Vagina (tissue), 2 donors: ENCODE measurements at regions not wholly inside any gene's neighbourhood (a gene's known extent, or its start where the extent isn't known, plus 50 kb on each side); places are given as distances from the start of the nearest gene placed in this dataset.

Experiments used
- DNase-seq, 2 donors: peaks; one replicate each; pipeline ENCODE4 v3.0.0-alpha.2; 2017; ENCODE audit errors: extremely low spot score in 2 of 2
- H3K27ac ChIP-seq: fragments of 200-600 bp; sonication (generic); one replicate; pipeline ENCODE4 v1.5.1; 2019
- H3K27me3 ChIP-seq: fragments of 200-600 bp; sonication (generic); one replicate; pipeline ENCODE4 v1.5.1; 2019
- H3K36me3 ChIP-seq, 2 donors: fragments of 200-600 bp; sonication (generic); one replicate each; pipeline ENCODE4 v1.5.1; 2017 to 2019
- H3K4me1 ChIP-seq: fragments of 200-600 bp; sonication (generic); one replicate; pipeline ENCODE4 v1.5.1; 2019
- H3K4me3 ChIP-seq, 2 donors: fragments of 200-600 bp; sonication (generic); 1 replicate in 1 of 2; 2 replicates in 1 of 2; pipeline ENCODE4 v1.5.1; 2016 to 2019
- H3K9me3 ChIP-seq: fragments of 200-600 bp; sonication (generic); one replicate; pipeline ENCODE4 v1.5.1; 2019
- POLR2A ChIP-seq, 2 donors: fragments of 450-650 bp; IDR thresholded peaks; one replicate each; pipeline ENCODE4 v1.6.1; 2017; ENCODE audit warnings: antibody characterized with exemption in 2 of 2, mild to moderate bottlenecking in 2 of 2, moderate library complexity in 2 of 2
- POLR2AphosphoS5 ChIP-seq, 2 donors: sonication (generic); formaldehyde crosslinking; IDR thresholded peaks; one replicate each; pipeline ENCODE4 v1.9.0; 2017; ENCODE audit warnings: antibody characterized with exemption in 2 of 2, mild to moderate bottlenecking in 2 of 2, low read depth in 1 of 2; ENCODE audit not compliant: insufficient read depth in 1 of 2
- intact Hi-C: fragments of 100-400 bp; cut with DNase I; formaldehyde crosslinking; loops from one replicate; pipeline ENCODE4 v1.15.1; 2023
- TF ChIP-seq, protein P1 (sequence below), 3 experiments: fragments of 450-650 bp in 2 of 3; fragments of 200-600 bp in 1 of 3; sonication (generic) in 1 of 3; IDR thresholded peaks; one replicate each; pipeline ENCODE4 v1.5.1; 2017 to 2019; ENCODE audit warnings: antibody characterized with exemption in 3 of 3, mild to moderate bottlenecking in 2 of 3, moderate library complexity in 2 of 3

DNA sequence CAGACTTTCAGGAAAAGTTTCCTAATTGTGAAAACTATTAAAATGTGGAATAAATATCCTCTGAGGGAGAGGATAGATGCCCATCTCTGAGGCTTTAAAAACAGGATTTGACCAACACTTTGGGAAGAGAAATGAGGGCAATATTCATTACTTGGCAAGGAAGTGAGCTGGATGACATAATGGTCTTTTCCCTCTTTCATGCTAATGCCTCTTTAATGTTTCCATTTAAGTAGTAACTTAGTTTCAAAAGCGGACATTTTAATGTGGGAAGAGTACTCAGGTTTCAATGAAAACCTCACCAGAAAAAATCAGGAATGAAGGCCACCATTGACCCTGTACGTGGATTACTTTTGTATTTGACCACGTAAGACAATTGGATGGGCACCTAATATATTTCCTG is 503.3 kb downstream of the ANKRD50 start:
- Histone ChIP-seq H3K4me3 (no peak overlapping the region), H3K27me3 (no peaks in the 10 kb centered on the region), H3K27ac (peak overlapping the region; percentile 17), H3K36me3 (no peaks in the 10 kb centered on the region), H3K9me3 (no peaks in the 10 kb centered on the region), H3K4me1 (peaks cover 24% of the 10 kb centered on the region)
- no peak for DNase-seq
- TF ChIP-seq, protein P1, sequence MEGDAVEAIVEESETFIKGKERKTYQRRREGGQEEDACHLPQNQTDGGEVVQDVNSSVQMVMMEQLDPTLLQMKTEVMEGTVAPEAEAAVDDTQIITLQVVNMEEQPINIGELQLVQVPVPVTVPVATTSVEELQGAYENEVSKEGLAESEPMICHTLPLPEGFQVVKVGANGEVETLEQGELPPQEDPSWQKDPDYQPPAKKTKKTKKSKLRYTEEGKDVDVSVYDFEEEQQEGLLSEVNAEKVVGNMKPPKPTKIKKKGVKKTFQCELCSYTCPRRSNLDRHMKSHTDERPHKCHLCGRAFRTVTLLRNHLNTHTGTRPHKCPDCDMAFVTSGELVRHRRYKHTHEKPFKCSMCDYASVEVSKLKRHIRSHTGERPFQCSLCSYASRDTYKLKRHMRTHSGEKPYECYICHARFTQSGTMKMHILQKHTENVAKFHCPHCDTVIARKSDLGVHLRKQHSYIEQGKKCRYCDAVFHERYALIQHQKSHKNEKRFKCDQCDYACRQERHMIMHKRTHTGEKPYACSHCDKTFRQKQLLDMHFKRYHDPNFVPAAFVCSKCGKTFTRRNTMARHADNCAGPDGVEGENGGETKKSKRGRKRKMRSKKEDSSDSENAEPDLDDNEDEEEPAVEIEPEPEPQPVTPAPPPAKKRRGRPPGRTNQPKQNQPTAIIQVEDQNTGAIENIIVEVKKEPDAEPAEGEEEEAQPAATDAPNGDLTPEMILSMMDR (IDR thresholded peaks at IDR 0.05): no peak
- no peak for TF ChIP-seq POLR2A (IDR thresholded peaks at IDR 0.05)
- intact Hi-C loops: no loop called here

GRCh38 chr4:124209626-124210025 is 502.9 kb downstream of the ANKRD50 start:
- H3K9me3 ChIP-seq: no peaks in the 10 kb centered on the region
- H3K27me3 ChIP-seq: no peaks in the 10 kb centered on the region
- DNase-seq: no peak
- TF ChIP-seq, protein P1 (IDR thresholded peaks at IDR 0.05): no peak
- TF ChIP-seq POLR2A (IDR thresholded peaks at IDR 0.05) (no peak), POLR2AphosphoS5 (IDR thresholded peaks at IDR 0.05; ENCODE audit: insufficient read depth in 1 of 2, low read depth in 1 of 2) (no peak)
- peak overlapping the region; percentile 17 for H3K27ac ChIP-seq
- intact Hi-C loops: no loop called here
- peaks cover 24% of the 10 kb centered on the region for H3K4me1 ChIP-seq
- no peaks in the 10 kb centered on the region for H3K36me3 ChIP-seq
- H3K4me3 ChIP-seq: no peak overlapping the region

DNA sequence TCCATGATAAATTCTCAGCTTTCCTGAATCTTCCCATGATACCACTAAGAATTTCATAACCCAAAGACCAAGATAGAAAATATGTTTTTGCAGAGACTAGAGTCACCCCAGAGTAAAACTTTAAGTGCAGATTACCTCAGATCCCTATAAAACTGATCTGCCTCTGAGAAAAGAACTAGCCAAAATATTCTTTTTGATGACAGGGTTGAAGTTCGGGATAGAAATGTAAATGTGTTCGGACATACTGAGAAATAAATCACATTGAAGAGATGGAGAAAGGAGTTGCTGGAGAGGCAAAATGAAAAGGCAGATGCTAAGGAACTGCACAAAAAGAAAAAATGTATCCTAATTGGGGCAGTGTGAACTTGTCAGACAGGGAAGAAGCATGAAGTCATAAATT is 501.8 kb downstream of the ANKRD50 start:
- intact Hi-C loops: no loop called here
- Histone ChIP-seq H3K4me3 (no peak overlapping the region), H3K36me3 (no peaks in the 10 kb centered on the region), H3K27me3 (no peaks in the 10 kb centered on the region), H3K9me3 (no peaks in the 10 kb centered on the region), H3K27ac (no peak overlapping the region), H3K4me1 (peaks cover 24% of the 10 kb centered on the region)
- no peak for DNase-seq
- TF ChIP-seq POLR2AphosphoS5 (IDR thresholded peaks at IDR 0.05; ENCODE audit: insufficient read depth in 1 of 2, low read depth in 1 of 2) (no peak), POLR2A (IDR thresholded peaks at IDR 0.05) (no peak)
- TF ChIP-seq, protein P1 (IDR thresholded peaks at IDR 0.05): no peak

DNA sequence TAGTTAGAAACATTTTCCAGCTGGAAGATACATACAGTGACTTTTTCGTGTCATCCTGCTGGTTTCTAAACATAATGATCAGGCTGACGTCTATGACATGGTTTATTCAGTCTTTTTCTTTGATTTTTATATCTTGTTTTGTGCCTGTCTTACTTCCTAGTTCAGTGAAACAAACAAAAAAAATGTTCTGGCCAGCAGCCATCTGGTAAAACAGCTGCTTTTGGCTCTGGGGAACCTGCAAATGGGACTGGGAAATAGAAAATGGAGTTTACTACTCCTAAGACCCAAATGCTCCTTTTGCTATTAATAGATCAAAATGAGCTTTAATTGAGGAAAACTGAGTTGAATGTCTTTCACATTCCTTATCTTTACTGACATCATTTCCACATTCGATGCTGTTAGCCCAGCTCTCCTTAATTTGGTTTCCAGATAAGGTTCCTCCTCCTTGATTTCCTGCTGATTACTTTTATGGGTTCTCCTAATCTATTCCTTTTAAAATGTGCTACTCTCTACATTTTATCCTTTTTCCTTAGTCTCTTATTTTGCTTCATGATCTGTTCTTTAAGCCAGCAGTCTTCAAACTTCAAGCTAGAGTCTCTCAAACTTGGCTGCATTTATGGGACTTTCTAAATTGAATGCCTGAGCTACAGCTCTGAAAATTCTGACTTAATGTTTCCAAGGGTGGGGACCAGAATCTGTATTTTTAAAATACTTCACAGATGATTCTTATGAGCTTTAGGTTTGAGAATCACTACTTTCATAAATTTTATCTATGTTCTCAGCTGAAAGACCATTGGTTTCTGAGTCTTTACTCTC is 499.5 kb downstream of the ANKRD50 start:
- no peak for DNase-seq
- Histone ChIP-seq H3K9me3 (no peaks in the 10 kb centered on the region), H3K36me3 (no peaks in the 10 kb centered on the region), H3K27ac (peak overlapping the region; percentile 2), H3K27me3 (no peaks in the 10 kb centered on the region), H3K4me1 (peaks cover 18% of the 10 kb centered on the region), H3K4me3 (no peak overlapping the region)
- intact Hi-C loops: no loop called here
- no peak for TF ChIP-seq POLR2AphosphoS5 (IDR thresholded peaks at IDR 0.05; ENCODE audit: insufficient read depth in 1 of 2, low read depth in 1 of 2)
- TF ChIP-seq, protein P1 (IDR thresholded peaks at IDR 0.05): no peak
- no peak for TF ChIP-seq POLR2A (IDR thresholded peaks at IDR 0.05)

- Histone ChIP-seq H3K27me3 (no peaks in the 10 kb centered on the region), H3K27ac (no peak overlapping the region), H3K4me3 (no peak overlapping the region), H3K9me3 (no peaks in the 10 kb centered on the region), H3K4me1 (no peaks in the 10 kb centered on the region), H3K36me3 (no peaks in the 10 kb centered on the region)
- no peak for DNase-seq
- TF ChIP-seq POLR2A (IDR thresholded peaks at IDR 0.05) (no peak), POLR2AphosphoS5 (IDR thresholded peaks at IDR 0.05; ENCODE audit: insufficient read depth in 1 of 2, low read depth in 1 of 2) (no peak)
- TF ChIP-seq, protein P1 (IDR thresholded peaks at IDR 0.05): no peak
- intact Hi-C loops: no loop called here
Measured at GRCh38 chr4:124219389-124219788, 493.1 kb downstream of the ANKRD50 start.
